DOHH2 (cell line): ENCODE measurements at regions not wholly inside any gene's neighbourhood (a gene's known extent, or its start where the extent isn't known, plus 50 kb on each side); places are given as distances from the start of the nearest gene placed in this dataset.

Experiments used
- EZH2phosphoT487 ChIP-seq: fragments of 200-600 bp; sonication (generic); IDR thresholded peaks from 2 replicates; pipeline ENCODE4 v1.6.1; 2017; ENCODE audit warnings: borderline replicate concordance, mild to moderate bottlenecking, antibody characterized with exemption, low read length, moderate library complexity, mixed read lengths
- TF ChIP-seq, protein P1 (sequence below): fragments of 200-600 bp; sonication (generic); IDR thresholded peaks from one replicate; pipeline ENCODE4 v1.5.1; 2014; ENCODE audit warnings: antibody characterized with exemption, mild to moderate bottlenecking, low read depth, low read length; ENCODE audit not compliant: poor library complexity, severe bottlenecking

DNA sequence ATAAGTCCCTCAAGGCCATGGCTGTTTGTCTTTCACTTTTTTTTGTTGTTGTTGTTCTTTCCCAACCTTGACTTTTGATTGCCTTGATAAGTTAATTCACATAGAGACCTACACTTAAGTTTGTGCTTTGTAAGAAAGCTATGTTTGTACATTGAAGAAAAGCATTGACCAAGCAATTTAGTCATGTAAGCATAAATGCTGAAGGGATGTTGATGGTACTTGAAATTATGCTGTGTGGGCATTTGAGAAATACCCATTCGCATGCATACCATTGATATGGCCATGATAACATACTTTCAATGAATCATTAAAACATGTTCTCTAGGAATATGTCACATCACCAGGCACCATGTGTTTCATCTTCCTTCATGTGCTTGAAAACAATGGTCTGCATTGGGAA is 803.7 kb upstream of the TMEM132C start:
- TF ChIP-seq, protein P1, sequence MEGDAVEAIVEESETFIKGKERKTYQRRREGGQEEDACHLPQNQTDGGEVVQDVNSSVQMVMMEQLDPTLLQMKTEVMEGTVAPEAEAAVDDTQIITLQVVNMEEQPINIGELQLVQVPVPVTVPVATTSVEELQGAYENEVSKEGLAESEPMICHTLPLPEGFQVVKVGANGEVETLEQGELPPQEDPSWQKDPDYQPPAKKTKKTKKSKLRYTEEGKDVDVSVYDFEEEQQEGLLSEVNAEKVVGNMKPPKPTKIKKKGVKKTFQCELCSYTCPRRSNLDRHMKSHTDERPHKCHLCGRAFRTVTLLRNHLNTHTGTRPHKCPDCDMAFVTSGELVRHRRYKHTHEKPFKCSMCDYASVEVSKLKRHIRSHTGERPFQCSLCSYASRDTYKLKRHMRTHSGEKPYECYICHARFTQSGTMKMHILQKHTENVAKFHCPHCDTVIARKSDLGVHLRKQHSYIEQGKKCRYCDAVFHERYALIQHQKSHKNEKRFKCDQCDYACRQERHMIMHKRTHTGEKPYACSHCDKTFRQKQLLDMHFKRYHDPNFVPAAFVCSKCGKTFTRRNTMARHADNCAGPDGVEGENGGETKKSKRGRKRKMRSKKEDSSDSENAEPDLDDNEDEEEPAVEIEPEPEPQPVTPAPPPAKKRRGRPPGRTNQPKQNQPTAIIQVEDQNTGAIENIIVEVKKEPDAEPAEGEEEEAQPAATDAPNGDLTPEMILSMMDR, result no peak
- TF ChIP-seq EZH2phosphoT487, result no peak
